HG02973 (cell line): ENCODE measurements at regions not wholly inside any gene's neighbourhood (a gene's known extent, or its start where the extent isn't known, plus 50 kb on each side); places are given as distances from the start of the nearest gene placed in this dataset.
"Not testable (repeated sequence)": the region's sequence is repeated elsewhere in the genome, so short reads cannot be mapped to it uniquely, and the experiment has no call there.

Source experiments
- ATAC-seq: cut with Tn5 transposase; IDR thresholded peaks from one replicate; pipeline ENCODE4 v1.9.1; 2021; ENCODE audit warnings: moderate library complexity; ENCODE audit not compliant: unreplicated experiment

- no peak for ATAC-seq
Observed at GRCh38 chr3:150357923-150358607, 50.0 kb upstream of the TSC22D2 start.

GRCh38 chr3:150357140-150357539, 51.0 kb upstream of the TSC22D2 start:
- ATAC-seq, result no peak

GRCh38 chr3:150355574-150355973, 52.5 kb upstream of the TSC22D2 start:
- ATAC-seq, result no peak

GRCh38 chr3:150352931-150353330, 55.2 kb upstream of the TSC22D2 start:
- no peak for ATAC-seq

GRCh38 chr3:150351398-150351797, 56.7 kb upstream of the TSC22D2 start:
- ATAC-seq, result no peak

GRCh38 chr3:150349314-150350097, 58.6 kb upstream of the TSC22D2 start:
- no peak for ATAC-seq

- ATAC-seq, result no peak
Observed at GRCh38 chr3:150348500-150348899, 59.6 kb upstream of the TSC22D2 start.

- ATAC-seq, result no peak
Observed at GRCh38 chr3:150346981-150347863, 60.9 kb upstream of the TSC22D2 start.

GRCh38 chr3:150346266-150346665, 61.8 kb upstream of the TSC22D2 start:
- ATAC-seq, result no peak

- ATAC-seq, result no peak
Observed at GRCh38 chr3:150345021-150345538, 63.0 kb upstream of the TSC22D2 start.

GRCh38 chr3:150344079-150344759, 63.9 kb upstream of the TSC22D2 start:
- ATAC-seq, result no peak

- no peak for ATAC-seq
Observed at GRCh38 chr3:150342896-150343467, 65.1 kb upstream of the TSC22D2 start.

GRCh38 chr3:150341891-150342290, 66.2 kb upstream of the TSC22D2 start:
- no peak for ATAC-seq

GRCh38 chr3:150336363-150336762, 71.7 kb upstream of the TSC22D2 start:
- ATAC-seq, result not testable (repeated sequence)

- no peak for ATAC-seq
Observed at GRCh38 chr3:150335631-150336030, 72.5 kb upstream of the TSC22D2 start.

- no peak for ATAC-seq
Observed at GRCh38 chr3:150334974-150335373, 73.1 kb upstream of the TSC22D2 start.

GRCh38 chr3:150333477-150333876, 74.6 kb upstream of the TSC22D2 start:
- ATAC-seq, result no peak

GRCh38 chr3:150331978-150332568, 76.0 kb upstream of the TSC22D2 start:
- ATAC-seq, result no peak

GRCh38 chr3:150330872-150331271, 77.2 kb upstream of the TSC22D2 start:
- ATAC-seq, result no peak

GRCh38 chr3:150330174-150330573, 77.9 kb upstream of the TSC22D2 start:
- no peak for ATAC-seq
